Tongue (tissue), 1 donor: ENCODE measurements at regions not wholly inside any gene's neighbourhood (a gene's known extent, or its start where the extent isn't known, plus 50 kb on each side); places are given as distances from the start of the nearest gene placed in this dataset.
"Not testable (repeated sequence)": the region's sequence is repeated elsewhere in the genome, so short reads cannot be mapped to it uniquely, and the experiment has no call there.

Source experiments
- DNase-seq: peaks from one replicate; pipeline ENCODE4 v3.0.0-alpha.2; 2015

DNA sequence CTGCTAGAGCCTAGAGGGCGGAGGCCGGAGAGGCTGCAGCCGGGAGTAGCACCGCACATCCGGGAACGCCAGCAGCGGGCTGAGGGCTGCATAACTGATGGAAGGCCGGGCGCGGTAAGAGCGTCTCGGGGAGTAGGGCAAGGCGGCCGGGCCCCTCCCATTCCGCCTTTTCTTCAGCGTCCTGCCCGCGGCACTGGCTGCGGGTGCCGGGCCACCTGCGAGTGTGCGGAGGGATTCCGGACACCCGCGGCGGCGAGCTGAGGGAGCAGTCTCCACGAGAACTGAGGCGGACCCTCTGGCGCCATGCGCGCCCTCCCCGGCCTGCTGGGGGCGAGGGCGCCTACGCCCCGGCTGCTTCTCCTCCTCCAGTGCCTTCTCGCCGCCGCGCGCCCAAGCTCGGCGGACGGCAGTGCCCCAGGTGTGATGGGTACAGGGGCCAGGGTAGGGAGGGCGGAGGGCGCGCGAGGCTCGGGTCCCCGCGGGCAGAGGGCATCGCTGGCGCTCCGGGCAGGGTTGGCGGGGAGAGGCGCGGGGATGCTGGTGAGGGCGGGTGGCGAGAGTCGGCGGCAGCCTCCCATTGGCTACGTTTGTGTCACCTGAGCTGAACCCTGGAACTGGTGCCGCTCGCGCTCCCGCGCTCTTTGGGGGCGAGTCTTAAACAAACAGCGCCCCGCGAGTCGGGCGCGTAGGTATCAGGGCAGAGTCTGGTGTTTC lies 334.4 kb downstream of the SRGAP2C start:
- peak; percentile 55 for DNase-seq

DNA sequence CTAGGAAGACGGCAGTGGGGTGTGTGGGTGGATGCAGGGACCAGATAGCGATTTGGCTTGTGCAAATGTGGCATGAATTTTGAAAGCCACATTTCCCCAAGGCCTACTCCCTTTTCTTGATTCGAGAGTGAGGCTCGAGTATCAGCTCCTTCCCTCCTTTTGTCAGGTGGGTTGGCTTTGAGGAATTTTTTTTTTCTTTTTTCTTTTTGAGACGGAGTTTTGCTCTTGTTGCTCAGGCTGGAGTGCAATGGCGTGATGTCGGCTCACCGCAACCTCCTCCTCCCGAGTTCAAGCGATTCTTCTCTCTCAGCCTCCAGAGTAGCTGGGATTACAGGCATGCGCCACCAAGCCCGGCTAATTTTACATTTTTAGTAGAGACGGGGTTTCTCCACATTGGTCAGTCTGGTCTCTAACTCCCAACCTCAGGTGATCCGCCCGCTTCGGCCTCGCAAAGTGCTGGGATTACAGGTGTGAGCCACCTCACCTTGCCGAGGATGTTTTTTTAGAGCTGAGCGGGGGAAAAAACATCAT lies 335.0 kb downstream of the SRGAP2C start:
- DNase-seq: not testable (repeated sequence)

DNA sequence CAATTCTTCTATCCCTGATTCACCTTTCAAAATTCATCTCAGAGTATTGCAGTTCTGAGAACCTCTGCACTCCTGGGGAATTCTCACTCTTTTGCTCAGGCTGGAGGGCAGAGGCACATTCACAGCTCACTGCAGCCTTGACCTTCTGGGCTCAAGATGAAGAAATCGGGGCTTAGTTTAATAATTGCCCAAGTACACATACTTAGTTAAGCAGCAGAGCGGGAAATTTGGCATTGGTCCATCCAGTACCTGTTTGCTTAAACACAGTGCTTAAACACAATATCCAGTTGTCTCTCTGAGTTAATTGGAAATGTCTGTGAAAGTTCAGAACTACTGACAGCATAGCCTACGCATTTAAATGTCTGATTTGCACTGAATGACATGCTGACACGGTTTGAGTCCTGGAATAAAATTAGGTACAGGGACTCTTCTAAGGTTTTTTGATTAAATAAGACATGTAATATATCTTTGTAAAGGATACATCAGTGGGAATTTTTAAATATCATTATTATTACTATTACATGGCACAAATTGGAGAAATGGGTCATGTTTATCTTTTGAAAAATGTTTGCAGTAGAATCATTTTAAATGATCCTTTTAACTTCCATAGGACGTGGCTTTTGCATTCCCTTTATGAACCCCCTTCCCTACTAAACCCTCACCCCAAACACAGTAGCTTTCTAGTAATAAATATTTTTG lies 337.4 kb downstream of the SRGAP2C start:
- DNase-seq: no peak

DNA sequence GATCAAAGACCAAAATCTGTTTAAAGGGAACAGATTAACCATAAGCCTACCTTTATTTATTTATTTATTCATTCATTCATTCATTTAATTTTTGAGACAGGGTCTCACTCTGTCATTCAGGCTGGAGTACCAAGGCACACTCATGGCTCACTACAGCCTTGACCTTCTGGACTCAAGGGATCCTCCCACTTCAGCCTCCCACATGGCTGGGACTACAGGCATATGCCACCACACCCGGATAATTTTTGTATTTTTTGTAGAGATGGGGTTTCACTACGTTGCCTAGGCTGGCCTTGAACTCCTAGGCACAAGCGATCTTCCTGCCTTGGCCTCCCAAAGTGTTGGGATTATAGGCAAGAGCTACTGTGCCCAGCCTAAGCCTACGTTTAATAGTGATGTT lies 338.3 kb downstream of the SRGAP2C start:
- not testable (repeated sequence) for DNase-seq

DNA sequence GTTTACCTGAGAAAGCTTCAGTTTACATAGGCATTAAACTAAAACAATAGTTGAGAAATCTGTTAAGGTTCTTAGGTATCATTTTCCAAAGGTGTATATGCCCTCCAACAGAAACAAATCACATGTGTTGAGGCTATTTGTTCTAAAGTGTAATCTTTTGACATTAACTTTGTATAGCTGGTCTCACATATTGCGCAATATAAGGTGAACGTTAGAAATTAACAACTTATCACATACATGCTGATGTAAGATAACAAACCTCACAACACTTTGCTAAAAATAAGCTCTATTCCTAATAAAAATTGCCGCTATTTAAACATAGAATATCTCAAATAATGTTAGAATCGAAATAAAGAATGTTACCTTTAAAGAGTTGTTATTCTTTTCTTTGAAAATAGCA lies 340.6 kb downstream of the SRGAP2C start:
- DNase-seq: no peak

DNA sequence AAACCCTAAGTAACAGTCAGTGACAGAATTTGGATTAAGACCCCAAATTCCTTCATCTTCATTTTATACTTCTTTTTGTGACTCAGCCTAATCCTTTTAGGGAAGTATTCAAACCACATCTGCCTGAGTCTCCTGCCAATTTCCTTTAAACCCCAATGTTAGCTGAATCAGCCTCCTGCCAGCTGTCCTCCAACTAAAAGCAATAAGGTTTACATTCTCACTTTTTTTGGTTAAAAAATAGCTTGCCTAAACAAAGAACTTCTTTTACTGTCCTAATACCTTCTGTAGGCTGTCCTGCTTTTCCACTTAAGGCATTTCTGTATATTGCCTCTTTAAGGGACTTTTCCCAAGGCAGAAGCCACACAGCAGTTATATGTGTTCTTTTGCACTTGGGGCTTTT lies 344.2 kb downstream of the SRGAP2C start:
- DNase-seq: peak; percentile 8

DNA sequence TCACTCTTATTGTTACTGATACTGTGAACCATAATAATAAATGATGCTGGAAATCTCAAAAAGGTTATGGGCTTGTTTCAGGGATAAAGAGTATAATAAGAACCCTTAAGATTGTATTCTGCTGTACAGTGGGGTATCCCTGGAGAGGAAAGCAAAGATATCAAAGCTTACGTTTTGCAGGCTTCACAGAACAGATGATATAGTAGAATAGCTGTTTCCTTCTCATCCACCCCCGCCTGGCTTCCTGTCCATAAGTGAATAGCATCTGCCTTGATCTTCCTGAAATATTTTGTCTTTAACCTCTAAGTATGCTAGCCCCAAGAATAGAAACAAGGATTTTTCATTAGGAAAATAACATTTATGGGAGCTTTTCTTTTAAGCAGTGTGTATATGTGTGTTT lies 345.3 kb downstream of the SRGAP2C start:
- not testable (repeated sequence) for DNase-seq

DNA sequence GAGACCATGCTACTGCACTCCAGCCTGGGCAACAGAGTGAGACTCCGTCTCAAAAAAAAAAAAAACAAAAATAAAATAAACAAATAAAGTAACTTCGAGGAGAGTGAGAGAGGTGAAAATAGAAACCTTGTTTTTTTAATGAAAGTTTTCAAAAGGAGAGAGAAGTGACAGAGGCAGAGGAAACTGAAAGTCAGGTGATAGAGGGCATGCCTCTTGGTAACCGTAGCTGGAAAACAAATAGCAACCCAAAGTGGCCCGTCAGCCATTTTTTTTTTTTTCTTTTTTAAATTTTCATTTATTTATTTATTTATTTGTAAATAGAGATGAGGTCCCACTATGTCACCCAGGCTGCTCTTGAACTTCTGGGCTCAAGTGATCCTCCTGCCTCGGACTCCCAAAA lies 347.0 kb downstream of the SRGAP2C start:
- DNase-seq: not testable (repeated sequence)

DNA sequence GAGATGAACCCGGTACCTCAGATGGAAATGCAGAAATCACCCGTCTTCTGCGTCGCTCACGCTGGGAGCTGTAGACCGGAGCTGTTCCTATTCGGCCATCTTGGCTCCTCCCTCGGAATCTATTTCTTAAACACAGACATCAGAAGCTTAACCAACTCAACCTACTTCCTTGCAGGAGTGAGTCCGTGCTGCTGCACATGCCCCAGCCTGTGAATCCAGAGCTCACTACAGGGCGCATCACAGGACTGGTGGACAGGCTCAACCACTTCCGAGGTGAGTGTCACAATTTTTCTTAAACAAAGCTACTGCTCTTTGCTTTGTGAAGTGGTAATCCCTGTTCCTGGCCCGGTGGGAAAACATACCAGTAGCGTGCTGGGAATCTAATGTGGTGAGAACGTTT lies 353.4 kb downstream of the SRGAP2C start:
- DNase-seq: not testable (repeated sequence)

DNA sequence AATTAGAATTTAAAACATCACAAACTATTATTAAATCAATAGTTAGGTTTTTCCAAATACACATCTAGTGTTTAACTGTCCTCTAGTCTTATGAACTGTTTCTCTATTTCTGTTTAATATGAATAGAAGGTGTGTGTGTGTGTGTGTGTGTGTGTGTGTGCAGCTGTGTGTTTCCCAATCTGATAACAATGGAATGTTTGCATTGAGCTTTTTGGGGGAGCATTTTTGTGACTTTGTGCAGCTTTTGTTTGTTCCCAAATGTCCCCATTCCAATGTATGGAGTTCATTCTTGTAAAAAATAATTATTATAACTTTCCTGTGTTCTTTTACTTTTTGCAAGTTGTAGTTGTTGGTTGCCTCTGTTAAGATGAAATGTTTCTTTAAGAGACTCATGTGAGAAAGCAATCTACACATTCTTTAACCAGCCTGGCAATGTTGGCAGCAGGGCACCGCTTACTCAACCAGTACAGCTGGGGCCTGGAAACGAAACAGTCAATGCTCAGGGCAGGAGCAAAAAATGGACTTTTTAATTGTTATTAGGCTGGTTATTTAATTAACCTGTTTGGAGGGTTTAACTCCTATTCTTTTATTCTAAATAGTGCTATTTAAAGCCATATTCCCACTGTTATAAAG lies 354.3 kb downstream of the SRGAP2C start:
- DNase-seq: no peak

DNA sequence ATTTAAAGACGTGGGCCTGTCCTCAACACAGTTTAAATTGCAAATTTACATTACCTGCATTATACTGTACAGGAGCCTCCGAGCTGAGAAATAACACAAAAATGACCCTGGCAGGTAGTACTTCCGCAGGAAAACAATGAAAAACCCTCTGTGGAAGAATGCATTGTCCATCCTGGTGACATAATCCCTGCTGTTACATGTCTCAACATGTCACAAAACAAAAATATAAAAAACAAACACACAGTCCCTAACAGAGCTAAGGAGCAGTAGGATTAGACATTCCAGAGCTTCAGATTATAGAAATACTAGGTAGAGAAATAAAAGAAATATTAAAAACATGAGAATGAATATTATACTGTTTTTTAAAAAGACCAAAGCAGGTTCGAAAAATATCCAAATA lies 359.2 kb downstream of the SRGAP2C start:
- DNase-seq: not testable (repeated sequence)

DNA sequence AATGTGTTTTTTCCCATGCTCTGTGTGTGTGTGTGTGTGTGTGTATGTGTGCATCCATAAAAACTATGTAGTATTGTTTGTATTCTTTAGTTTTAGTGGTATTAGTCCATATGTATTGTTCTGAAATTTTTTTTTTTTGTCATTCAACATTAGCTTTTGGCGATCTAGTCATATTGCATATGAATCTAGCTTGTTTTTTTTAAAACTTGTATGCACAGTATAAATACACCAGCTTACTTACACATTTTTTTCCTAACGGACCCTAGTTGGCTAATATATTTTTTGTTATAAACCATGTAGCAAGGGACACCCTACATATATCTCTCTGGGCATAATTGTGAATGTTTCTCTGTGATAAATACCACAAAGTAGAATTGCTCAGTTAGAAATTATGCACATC lies 359.7 kb downstream of the SRGAP2C start:
- DNase-seq: no peak

DNA sequence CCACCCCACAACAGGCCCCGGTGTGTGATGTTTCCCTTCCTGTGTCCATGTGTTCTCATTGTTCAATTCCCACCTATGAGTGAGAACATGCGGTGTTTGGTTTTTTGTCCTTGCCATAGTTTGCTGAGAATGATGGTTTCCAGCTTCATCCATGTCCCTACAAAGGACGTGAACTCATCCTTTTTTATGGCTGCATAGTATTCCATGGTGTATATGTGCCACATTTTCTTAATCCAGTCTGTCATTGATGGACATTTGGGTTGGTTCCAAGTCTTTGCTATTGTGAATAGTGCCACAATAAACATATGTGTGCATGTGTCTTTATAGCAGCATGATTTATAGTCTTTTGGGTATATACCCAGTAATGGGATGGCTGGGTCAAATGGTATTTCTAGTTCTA lies 361.1 kb downstream of the SRGAP2C start:
- not testable (repeated sequence) for DNase-seq

DNA sequence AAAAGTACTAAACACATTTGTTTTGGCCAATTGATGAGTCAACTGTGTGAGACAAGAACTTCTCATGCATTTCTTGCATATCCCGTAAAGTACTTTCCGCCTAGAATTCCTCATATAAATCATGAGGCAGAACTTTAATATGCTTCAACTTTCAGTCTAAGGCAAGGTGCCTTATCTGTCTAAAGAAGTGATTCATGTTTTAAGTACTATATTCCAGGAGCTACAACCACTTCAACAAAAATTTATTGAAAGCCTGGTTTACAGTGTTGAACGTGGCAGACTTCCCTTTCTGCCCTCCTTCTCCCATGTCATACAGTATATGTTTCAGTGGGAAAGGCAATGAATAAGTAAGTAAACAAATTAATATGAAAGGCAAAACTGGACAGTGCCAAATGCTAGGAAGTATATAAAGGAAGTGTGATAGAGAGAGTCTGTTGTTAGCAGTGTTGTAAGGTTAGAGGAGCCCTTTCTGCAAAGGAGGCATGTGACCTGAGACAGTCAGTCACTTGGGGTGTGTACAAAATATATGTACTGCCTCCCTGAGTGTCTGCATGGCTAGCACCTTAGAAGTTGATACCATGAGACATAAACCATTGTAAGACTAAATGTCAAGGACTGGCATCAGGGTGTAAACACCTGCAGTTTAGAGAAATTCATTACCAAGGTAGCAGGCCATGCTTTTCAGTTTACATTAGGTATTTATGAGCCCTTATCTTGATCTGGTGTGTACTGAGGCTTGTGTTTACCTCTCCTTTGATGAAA lies 362.2 kb downstream of the SRGAP2C start:
- DNase-seq: no peak

DNA sequence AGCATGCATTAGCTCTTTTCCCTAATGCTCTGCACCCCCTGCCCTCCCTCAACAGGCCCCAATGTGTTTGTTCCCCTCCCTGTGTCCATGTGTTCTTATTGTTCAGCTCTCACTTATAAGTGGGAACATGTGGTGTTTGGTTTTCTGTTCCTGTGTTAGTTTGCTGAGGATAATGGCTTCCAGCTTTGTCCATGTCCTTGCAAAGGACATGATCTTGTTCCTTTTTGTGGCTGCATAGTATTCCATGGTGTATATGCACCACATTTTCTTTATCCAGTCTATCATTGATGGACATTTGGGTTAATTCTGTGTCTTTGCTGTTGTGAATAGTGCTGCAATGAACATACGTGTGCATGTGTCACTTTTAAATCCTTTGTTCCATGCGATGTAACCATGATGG lies 363.0 kb downstream of the SRGAP2C start:
- not testable (repeated sequence) for DNase-seq

DNA sequence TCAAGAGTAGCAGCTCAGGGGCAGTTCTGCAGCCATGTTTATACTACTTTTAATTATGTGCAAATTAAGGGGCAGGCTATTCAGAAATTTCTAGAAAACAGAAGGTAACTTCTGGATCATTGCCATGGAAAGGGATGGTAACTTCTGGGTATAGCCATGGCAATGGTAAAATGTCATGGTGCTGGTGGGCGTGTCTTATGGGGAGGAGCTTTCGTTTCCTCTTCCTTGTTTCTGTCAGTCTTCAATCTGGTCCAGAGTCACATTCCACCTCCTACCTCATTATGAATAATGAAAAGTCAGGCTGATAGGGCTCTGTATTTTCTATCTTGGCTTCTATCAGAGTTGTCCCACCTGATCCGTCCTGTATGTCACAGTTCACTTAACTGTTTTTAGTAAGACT lies 366.0 kb downstream of the SRGAP2C start:
- not testable (repeated sequence) for DNase-seq

DNA sequence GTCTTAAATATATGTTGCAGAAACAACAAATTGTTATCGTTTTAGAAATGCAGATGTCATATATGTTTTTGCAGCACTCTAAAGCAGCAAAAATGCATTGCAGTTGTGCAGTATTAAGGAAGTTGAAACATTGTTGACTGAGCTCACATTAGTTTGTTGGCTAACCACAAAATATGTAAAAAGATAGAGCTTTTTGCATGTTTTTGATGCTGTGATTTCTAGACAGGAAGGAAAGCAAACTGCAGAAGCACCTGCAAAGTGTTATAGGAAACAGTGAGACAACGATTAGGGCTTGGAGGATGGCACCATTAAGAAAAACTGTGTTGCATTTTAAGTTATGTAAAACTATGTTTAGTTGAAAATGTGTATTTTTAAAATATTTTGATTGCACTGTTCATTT lies 366.7 kb downstream of the SRGAP2C start:
- DNase-seq: not testable (repeated sequence)

DNA sequence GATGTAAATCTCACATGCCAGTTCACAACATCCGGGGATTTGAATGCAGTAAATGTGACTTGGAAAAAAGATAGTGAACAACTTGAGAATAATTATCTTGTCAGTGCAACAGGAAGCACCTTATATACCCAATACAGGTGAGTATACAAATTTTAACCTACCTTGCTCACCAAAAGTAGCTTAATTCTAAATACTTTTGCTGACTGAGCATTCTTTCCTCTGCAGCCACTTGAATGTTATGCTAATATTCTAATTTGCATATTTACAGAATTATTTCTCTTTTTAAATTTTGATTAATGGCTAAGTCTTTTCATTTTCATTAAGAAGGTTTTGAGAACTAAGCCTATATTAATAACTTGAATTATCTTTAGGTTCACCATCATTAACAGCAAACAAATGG lies 371.8 kb downstream of the SRGAP2C start:
- not testable (repeated sequence) for DNase-seq

DNA sequence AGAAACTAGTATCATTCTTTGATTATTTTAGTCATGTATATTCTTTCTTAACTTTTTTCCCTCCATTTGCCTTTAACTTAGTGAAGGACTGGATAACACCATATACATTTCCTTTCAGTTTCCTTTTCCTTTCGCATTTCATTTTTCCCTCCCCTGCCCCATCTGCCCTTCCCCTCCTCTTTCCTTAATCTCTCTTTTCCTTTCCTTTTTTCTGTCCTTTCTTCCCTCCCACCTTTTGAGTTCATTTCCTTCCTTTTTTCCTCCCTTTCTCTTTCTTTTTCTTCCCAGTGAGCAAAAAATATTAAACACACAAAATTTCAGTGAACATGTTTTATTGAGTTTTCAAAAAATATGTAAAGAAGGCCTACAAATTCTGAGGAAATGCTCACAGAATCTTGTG lies 373.3 kb downstream of the SRGAP2C start:
- DNase-seq: not testable (repeated sequence)

DNA sequence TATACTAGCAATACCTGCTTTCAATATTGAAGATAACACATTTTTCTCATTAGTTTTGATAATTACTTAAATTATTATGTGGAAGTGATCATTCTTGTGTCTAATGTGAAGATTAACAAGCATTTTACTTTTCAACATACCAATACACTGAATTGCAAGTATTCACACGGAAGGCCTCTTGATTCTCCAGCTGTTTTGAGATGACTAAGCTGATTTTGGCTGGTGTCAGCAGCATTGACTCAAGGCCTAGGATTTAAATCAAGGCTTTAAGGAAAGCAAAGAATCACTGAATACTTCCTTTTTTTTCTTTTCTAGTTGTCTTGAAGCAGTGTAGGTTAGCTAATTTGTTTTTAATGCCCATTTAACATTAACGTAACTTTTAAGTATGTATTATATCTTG lies 373.7 kb downstream of the SRGAP2C start:
- peak; percentile 36 for DNase-seq

DNA sequence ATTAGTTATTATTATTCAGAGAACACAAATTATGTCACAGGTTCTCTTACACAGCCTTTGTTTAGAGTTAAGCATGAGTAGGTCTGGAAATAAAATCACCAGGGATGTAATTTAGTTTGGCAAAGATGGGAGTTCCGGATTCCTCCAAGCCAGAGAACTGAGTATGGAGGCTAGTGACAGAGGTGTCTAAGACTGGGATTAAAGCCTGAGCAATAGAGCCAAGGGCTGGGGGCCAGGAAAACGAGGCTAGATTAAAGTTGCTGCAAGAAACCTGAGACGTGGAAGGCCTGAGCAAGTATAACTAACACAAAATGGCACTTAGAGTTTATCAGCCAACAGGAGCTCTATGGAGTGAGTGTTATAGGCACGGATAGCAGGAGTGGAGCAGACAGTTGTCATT lies 381.6 kb downstream of the SRGAP2C start:
- peak; percentile 16 for DNase-seq

DNA sequence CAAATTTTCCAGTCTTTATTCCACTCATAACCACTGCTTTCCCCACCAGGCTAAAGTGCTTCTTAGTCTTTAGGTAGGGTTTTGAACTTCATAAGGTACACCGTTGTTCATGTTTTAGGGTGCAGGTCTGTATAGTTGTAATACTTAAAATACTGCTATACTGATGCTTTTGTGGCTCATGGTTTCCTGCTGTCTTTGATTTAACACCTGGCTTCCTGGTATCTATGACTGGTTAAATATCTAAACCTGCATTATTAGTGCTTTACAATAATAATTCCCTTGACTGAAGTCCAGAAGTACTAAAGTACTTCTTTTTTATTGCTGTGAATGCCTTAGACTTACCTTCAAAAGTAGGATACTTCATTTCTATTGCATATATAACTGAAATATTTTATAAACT lies 384.7 kb downstream of the SRGAP2C start:
- no peak for DNase-seq
